ENCODE measurements at regions not wholly inside any gene's neighbourhood (a gene's known extent, or its start where the extent isn't known, plus 50 kb on each side); places are given as distances from the start of the nearest gene placed in this dataset.

DNA sequence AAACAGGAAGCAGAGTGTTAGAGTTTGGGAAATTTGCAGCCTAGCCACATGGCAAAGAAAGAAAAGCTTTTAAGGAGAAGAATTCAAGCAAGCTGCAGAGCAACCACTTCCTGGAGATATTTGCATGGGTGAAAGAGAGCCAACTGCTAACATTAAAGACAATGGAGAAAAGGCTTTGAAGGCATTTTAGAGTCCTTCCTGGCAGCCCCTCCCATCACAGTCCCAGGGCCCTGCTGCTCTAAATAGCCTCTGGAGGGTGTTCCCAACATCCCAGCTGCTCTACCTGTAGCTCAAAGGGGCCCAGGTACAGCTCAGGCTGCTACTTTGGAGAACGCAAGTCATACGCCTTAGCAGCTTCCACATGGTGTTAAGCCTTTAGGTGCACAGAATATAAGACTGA lies 235.9 kb upstream of the FMR1 start:
- no peak overlapping the region for H3K4me3 ChIP-seq (ENCODE audit: low read depth, low read length)
- TF ChIP-seq, protein P1, sequence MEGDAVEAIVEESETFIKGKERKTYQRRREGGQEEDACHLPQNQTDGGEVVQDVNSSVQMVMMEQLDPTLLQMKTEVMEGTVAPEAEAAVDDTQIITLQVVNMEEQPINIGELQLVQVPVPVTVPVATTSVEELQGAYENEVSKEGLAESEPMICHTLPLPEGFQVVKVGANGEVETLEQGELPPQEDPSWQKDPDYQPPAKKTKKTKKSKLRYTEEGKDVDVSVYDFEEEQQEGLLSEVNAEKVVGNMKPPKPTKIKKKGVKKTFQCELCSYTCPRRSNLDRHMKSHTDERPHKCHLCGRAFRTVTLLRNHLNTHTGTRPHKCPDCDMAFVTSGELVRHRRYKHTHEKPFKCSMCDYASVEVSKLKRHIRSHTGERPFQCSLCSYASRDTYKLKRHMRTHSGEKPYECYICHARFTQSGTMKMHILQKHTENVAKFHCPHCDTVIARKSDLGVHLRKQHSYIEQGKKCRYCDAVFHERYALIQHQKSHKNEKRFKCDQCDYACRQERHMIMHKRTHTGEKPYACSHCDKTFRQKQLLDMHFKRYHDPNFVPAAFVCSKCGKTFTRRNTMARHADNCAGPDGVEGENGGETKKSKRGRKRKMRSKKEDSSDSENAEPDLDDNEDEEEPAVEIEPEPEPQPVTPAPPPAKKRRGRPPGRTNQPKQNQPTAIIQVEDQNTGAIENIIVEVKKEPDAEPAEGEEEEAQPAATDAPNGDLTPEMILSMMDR (IDR thresholded peaks at IDR 0.05; ENCODE audit: insufficient read depth, low read depth, low read length): no peak
- DNase-seq (ENCODE audit: low read depth): no peak

GRCh38 chrX:147679356-147680005 lies 232.2 kb upstream of the FMR1 start:
- H3K4me3 ChIP-seq (ENCODE audit: low read depth, low read length): no peak overlapping the region
- TF ChIP-seq, protein P1 (IDR thresholded peaks at IDR 0.05; ENCODE audit: insufficient read depth, low read depth, low read length): no peak
- no peak for DNase-seq (ENCODE audit: low read depth)

GRCh38 chrX:147680251-147680650 lies 231.5 kb upstream of the FMR1 start:
- TF ChIP-seq, protein P1 (IDR thresholded peaks at IDR 0.05; ENCODE audit: insufficient read depth, low read depth, low read length): no peak
- no peak for DNase-seq (ENCODE audit: low read depth)
- no peak overlapping the region for H3K4me3 ChIP-seq (ENCODE audit: low read depth, low read length)

DNA sequence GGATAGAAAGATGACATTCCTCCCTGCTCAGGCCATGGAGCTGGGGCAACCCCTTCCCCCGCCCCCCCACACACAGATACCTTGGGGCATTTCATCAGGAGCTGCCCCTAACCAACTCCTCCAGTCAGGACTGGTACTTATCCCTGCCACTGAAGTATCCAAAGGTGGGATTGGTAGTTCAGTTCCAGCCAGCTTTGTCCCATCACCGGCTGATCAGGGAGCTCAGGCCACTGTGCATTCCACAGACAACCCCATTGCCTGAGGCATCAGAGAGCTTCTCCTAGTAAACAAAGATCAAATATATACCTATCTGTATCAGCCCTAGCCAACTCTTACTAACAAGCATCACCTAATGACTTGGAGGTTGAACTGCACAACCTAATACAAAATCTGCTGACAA lies 218.2 kb upstream of the FMR1 start:
- DNase-seq (ENCODE audit: low read depth): no peak

DNA sequence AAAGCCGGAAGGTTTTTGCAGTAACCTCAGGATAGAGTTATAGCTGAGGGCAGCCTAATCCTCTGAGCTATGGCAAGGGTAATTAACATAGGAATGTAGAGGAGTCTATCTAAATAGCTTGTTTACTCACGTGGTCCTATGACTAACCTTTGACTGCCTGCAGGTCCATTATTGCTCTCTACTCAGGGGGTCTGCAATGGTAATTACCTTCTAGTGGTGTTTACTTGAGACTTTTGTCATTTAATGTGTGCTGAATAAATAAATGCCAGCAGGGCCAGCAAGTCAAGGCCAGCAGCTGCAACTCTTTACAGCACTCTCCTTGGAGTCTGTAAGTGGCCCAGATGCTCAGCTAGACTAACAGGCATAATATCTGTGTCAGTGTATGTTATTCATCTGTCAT lies 212.7 kb upstream of the FMR1 start:
- TF ChIP-seq, protein P1 (IDR thresholded peaks at IDR 0.05; ENCODE audit: insufficient read depth, low read depth, low read length): no peak
- no peak for DNase-seq (ENCODE audit: low read depth)
- no peak overlapping the region for H3K4me3 ChIP-seq (ENCODE audit: low read depth, low read length)

More for the DNA sequence above, 218.2 kb upstream of the FMR1 start:
- TF ChIP-seq, protein P1 (IDR thresholded peaks at IDR 0.05; ENCODE audit: insufficient read depth, low read depth, low read length): no peak
- no peak overlapping the region for H3K4me3 ChIP-seq (ENCODE audit: low read depth, low read length)

- no peak overlapping the region for H3K4me3 ChIP-seq (ENCODE audit: low read depth, low read length)
- TF ChIP-seq, protein P1 (IDR thresholded peaks at IDR 0.05; ENCODE audit: insufficient read depth, low read depth, low read length): no peak
Measured at GRCh38 chrX:147710301-147710700, 201.4 kb upstream of the FMR1 start.

DNA sequence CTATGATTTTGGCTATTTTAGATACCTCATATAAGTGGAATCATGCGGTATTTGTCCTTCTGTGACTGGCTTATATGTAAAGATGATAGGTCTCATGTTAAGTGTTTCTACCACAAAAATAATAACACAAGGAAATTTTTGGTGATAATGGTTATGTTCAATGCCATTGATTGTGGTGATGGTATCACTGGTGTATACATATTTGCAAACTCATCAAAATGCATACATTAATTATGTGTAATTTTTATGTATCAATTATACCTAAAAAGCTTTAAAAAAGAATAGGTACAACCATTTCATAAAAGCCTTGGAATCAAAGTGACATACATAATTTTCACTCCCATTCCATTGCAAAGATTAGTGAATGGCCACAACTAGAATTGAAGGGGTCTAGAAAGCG lies 178.3 kb upstream of the FMR1 start:
- DNase-seq (ENCODE audit: low read depth): no peak
- H3K4me3 ChIP-seq (ENCODE audit: low read depth, low read length): no peak overlapping the region
- TF ChIP-seq, protein P1 (IDR thresholded peaks at IDR 0.05; ENCODE audit: insufficient read depth, low read depth, low read length): no peak

More at GRCh38 chrX:147710301-147710700, 201.4 kb upstream of the FMR1 start:
- no peak for DNase-seq (ENCODE audit: low read depth)

Data from fibroblast of villous mesenchyme (primary cell).